ENCODE measurements at regions not wholly inside any gene's neighbourhood (a gene's known extent, or its start where the extent isn't known, plus 50 kb on each side); places are given as distances from the start of the nearest gene placed in this dataset.

DNA sequence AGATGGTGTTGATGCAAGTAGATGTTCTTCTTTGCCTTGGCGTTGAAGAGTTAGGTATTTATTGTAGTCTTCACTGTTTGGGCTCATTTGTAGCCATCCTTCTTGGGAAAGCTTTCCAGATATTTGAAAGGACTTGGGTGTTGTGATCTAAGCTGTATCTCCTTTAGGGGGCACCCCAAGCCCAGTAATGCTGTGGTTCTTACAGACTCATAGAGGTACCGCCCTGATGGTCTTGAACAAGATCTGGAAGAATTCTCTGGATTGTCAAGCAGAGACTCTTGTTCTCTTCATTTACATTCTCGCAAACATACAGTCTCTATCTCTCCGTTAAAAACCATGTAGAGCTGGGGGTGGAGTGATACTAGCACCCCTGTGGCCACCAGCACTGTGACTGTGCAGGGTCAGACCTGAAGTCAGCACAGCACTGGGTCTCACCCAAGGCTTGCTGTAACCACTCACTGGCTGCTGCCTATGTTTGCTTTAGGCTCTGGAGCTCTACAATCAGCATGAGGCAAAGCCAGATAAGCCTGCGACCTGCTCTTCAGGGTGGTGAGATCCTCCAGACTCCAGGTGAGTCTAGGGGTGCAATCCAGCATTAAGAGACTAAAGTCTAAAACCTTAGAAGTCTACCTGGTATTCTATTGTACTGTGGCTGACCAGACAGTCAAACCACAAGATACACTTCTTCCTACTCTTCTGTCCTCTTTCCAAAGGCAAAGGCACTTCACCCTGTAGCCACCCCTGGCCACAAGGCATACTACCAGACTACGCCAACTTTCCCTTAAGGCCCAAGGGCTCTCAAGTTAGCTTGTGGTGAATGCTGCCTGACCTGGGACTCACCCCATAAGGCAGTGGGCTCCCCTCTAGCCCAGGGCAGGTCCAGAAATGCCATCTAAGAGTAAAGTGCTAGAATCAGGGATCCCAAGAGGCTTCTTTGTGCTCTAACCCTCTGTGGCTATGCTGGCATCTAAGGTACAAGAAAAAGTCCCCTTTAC lies 209.7 kb upstream of the TMEM196 start:
- H3K4me3 ChIP-seq, result no peak overlapping the region

DNA sequence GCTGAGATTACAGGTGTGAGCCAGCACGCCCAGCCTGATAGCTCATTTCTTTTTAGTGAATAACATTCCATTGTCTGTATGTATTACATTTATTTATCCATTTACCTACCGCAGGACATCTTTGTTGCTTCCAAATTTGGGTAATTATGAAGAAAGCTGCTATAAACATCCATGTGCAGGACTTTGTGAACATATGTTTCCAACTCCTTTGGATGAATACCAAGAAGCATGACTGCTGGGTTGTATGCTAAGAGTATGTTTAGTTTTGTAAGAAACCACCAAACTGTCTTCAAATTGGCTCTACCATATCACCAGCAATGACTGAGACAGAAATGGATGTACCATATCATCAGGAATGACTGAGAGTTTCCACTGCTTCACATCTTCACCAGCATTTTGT lies 200.2 kb upstream of the TMEM196 start:
- Histone ChIP-seq H3K9me3 (ENCODE audit: low read depth, low read length) (no peaks in the 10 kb centered on the region), H3K4me3 (no peak overlapping the region), H3K27ac (no peak overlapping the region), H3K36me3 (ENCODE audit: insufficient read depth, low read length) (no peaks in the 10 kb centered on the region), H3K9ac (ENCODE audit: insufficient read length) (no peak overlapping the region)
- DNase-seq (ENCODE audit: low read depth, low spot score), result no peak
- TF ChIP-seq EZH2 (IDR thresholded peaks at IDR 0.05) (no peak), FOXP2 (optimal IDR thresholded peaks at IDR 0.05; ENCODE audit: control extremely low read depth, extremely low read length, insufficient read depth) (no peak), POLR2AphosphoS5 (IDR thresholded peaks at IDR 0.05; ENCODE audit: borderline replicate concordance, low read depth, low read length) (no peak)

More for the DNA sequence above, 209.7 kb upstream of the TMEM196 start:
- no peaks in the 10 kb centered on the region for H3K36me3 ChIP-seq (ENCODE audit: insufficient read depth, low read length)
- DNase-seq (ENCODE audit: low read depth, low spot score), result peak; percentile 47
- no peak overlapping the region for H3K27ac ChIP-seq
- H3K9ac ChIP-seq (ENCODE audit: insufficient read length), result no peak overlapping the region
- no peaks in the 10 kb centered on the region for H3K9me3 ChIP-seq (ENCODE audit: low read depth, low read length)
- no peak for TF ChIP-seq FOXP2 (optimal IDR thresholded peaks at IDR 0.05; ENCODE audit: control extremely low read depth, extremely low read length, insufficient read depth)
- no peak for TF ChIP-seq EZH2 (IDR thresholded peaks at IDR 0.05)
- no peak for TF ChIP-seq POLR2AphosphoS5 (IDR thresholded peaks at IDR 0.05; ENCODE audit: borderline replicate concordance, low read depth, low read length)

- DNase-seq (ENCODE audit: low read depth, low spot score), result no peak
- Histone ChIP-seq H3K4me3 (no peak overlapping the region), H3K9ac (ENCODE audit: insufficient read length) (no peak overlapping the region), H3K9me3 (ENCODE audit: low read depth, low read length) (no peaks in the 10 kb centered on the region), H3K36me3 (ENCODE audit: insufficient read depth, low read length) (no peaks in the 10 kb centered on the region), H3K27ac (no peak overlapping the region)
- TF ChIP-seq FOXP2 (optimal IDR thresholded peaks at IDR 0.05; ENCODE audit: control extremely low read depth, extremely low read length, insufficient read depth), result no peak
- TF ChIP-seq POLR2AphosphoS5 (IDR thresholded peaks at IDR 0.05; ENCODE audit: borderline replicate concordance, low read depth, low read length), result no peak
- TF ChIP-seq EZH2 (IDR thresholded peaks at IDR 0.05), result no peak
Measured at GRCh38 chr7:19972876-19973275, 199.5 kb upstream of the TMEM196 start.

DNA sequence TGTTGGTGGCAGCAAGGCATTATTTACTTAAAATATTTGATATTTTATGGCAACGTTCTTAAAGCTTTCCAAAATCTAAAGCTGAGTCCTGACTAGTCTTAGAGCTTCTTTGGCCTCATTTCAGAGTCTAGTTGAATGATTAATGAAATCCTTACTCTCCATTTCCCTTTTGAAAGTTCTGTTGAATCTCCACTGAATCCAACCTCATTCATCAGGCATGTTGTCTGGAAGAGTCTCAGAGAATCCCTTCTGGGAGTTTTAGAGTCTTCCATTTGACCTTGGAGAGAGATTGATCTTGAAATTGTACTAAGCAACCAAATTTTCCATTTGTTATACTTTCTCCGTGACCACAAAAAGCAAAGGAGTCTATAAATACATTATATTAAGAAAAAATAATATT lies 198.5 kb upstream of the TMEM196 start:
- no peak overlapping the region for H3K9ac ChIP-seq (ENCODE audit: insufficient read length)
- H3K4me3 ChIP-seq, result no peak overlapping the region
- H3K36me3 ChIP-seq (ENCODE audit: insufficient read depth, low read length), result no peaks in the 10 kb centered on the region
- no peak for DNase-seq (ENCODE audit: low read depth, low spot score)
- TF ChIP-seq EZH2 (IDR thresholded peaks at IDR 0.05), result no peak
- no peak for TF ChIP-seq FOXP2 (optimal IDR thresholded peaks at IDR 0.05; ENCODE audit: control extremely low read depth, extremely low read length, insufficient read depth)
- TF ChIP-seq POLR2AphosphoS5 (IDR thresholded peaks at IDR 0.05; ENCODE audit: borderline replicate concordance, low read depth, low read length), result no peak
- no peak overlapping the region for H3K27ac ChIP-seq
- H3K9me3 ChIP-seq (ENCODE audit: low read depth, low read length), result no peaks in the 10 kb centered on the region

DNA sequence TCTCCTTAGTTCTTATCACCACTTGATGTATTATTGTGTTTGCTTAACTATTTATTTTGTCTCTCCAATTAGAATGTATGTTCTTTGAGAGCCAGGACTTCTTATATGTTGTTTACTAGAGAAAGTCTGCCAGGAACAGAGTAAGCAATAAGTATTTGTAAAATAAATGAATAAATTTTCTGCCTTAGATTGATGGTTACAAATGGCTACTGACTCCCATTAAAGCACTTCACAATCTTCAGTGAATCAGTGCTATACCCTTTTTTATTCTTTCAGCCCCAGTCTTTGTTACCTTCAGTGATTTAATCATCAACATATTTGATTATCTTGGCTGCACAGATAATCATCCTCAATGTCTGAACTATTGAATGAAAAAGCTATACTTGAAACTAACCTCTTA lies 197.1 kb upstream of the TMEM196 start:
- no peak overlapping the region for H3K4me3 ChIP-seq
- no peak overlapping the region for H3K9ac ChIP-seq (ENCODE audit: insufficient read length)
- H3K36me3 ChIP-seq (ENCODE audit: insufficient read depth, low read length), result no peaks in the 10 kb centered on the region
- H3K9me3 ChIP-seq (ENCODE audit: low read depth, low read length), result no peaks in the 10 kb centered on the region
- TF ChIP-seq EZH2 (IDR thresholded peaks at IDR 0.05), result no peak
- no peak for TF ChIP-seq POLR2AphosphoS5 (IDR thresholded peaks at IDR 0.05; ENCODE audit: borderline replicate concordance, low read depth, low read length)
- TF ChIP-seq FOXP2 (optimal IDR thresholded peaks at IDR 0.05; ENCODE audit: control extremely low read depth, extremely low read length, insufficient read depth), result no peak
- no peak for DNase-seq (ENCODE audit: low read depth, low spot score)
- no peak overlapping the region for H3K27ac ChIP-seq

DNA sequence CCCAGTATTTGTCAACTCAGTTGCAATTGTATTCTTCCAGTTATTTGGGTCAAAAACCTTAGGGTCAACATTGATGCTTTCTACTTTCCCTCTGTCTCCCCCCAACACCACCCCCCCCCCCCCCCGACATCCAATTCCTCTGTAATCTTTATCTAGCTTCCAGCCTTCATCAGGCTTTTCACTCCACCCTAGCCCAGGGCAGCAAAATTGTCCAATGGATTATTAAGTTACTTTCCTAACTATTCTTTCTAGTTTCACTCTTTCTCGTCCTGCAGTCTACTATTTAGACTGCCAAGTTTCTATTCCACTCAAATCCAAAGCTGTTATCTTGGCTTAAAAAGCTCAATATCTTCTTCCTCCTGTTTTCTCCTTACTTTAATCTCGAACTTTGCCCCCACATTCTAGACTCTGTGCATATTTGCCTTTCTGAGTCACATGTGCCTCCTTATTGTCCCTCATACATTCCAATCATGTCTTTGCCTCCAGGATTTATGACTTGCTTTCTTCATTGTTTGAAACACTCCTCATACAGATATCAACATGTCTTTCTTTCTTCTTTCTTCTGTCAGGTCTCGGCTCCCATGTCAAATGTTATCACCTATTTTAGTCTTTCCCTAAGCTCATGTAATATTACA lies 196.6 kb upstream of the TMEM196 start:
- Histone ChIP-seq H3K9ac (ENCODE audit: insufficient read length) (no peak overlapping the region), H3K27ac (no peak overlapping the region), H3K9me3 (ENCODE audit: low read depth, low read length) (no peaks in the 10 kb centered on the region), H3K36me3 (ENCODE audit: insufficient read depth, low read length) (no peaks in the 10 kb centered on the region), H3K4me3 (no peak overlapping the region)
- no peak for TF ChIP-seq POLR2AphosphoS5 (IDR thresholded peaks at IDR 0.05; ENCODE audit: borderline replicate concordance, low read depth, low read length)
- no peak for TF ChIP-seq FOXP2 (optimal IDR thresholded peaks at IDR 0.05; ENCODE audit: control extremely low read depth, extremely low read length, insufficient read depth)
- no peak for TF ChIP-seq EZH2 (IDR thresholded peaks at IDR 0.05)
- DNase-seq (ENCODE audit: low read depth, low spot score), result no peak

DNA sequence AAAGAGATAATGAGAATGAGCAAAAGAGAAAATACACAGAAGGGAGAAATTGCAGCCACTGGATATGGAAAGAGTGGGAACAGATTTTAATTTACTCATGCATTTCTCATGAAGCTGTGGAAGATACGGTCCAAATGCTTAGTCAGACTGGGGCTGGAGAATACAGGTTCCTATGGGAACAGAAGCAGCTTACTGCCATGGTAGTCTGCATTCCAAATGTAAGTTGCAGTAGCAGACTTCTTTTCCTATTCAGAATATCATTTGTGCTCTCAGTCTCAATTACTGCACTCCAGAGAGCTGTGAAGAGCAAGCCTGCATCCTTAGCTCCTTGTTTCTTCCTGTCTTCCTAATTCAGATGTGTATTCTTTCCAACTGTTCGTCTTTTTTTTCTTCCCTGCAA lies 190.8 kb upstream of the TMEM196 start:
- Histone ChIP-seq H3K9ac (ENCODE audit: insufficient read length) (no peak overlapping the region), H3K9me3 (ENCODE audit: low read depth, low read length) (no peaks in the 10 kb centered on the region), H3K36me3 (ENCODE audit: insufficient read depth, low read length) (no peaks in the 10 kb centered on the region), H3K27ac (no peak overlapping the region), H3K4me3 (no peak overlapping the region)
- TF ChIP-seq POLR2AphosphoS5 (IDR thresholded peaks at IDR 0.05; ENCODE audit: borderline replicate concordance, low read depth, low read length) (no peak), FOXP2 (optimal IDR thresholded peaks at IDR 0.05; ENCODE audit: control extremely low read depth, extremely low read length, insufficient read depth) (no peak), EZH2 (IDR thresholded peaks at IDR 0.05) (no peak)
- DNase-seq (ENCODE audit: low read depth, low spot score), result no peak

DNA sequence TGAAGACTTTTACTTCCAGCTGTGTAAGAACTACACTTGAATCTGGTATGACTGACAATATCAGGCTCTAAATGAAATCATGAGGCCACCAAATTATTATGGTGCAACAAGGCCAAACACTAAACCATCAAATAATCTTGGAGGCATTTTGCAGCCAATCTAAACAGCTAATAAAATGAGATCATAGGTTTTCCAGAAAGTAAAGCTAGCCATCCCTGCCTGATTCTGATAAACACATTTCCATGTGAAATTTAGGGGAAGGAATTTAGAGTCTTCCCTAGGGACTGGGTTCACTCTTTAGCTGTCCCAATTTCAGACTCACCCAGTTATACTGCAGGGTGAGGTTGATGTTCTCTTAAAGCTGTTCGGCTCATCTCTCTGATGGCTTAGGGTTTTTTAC lies 190.3 kb upstream of the TMEM196 start:
- no peak overlapping the region for H3K4me3 ChIP-seq
- no peak overlapping the region for H3K9ac ChIP-seq (ENCODE audit: insufficient read length)
- TF ChIP-seq POLR2AphosphoS5 (IDR thresholded peaks at IDR 0.05; ENCODE audit: borderline replicate concordance, low read depth, low read length), result no peak

More for the DNA sequence above, 190.3 kb upstream of the TMEM196 start:
- Histone ChIP-seq H3K27ac (no peak overlapping the region), H3K36me3 (ENCODE audit: insufficient read depth, low read length) (no peaks in the 10 kb centered on the region), H3K9me3 (ENCODE audit: low read depth, low read length) (no peaks in the 10 kb centered on the region)
- DNase-seq (ENCODE audit: low read depth, low spot score), result no peak
